Coronary artery (tissue), 2 donors: ENCODE measurements at regions not wholly inside any gene's neighbourhood (a gene's known extent, or its start where the extent isn't known, plus 50 kb on each side); places are given as distances from the start of the nearest gene placed in this dataset.

ENCODE experiments used
- DNase-seq: peaks from one replicate; pipeline ENCODE4 v3.0.0-alpha.2; 2017; ENCODE audit warnings: low spot score
- H3K27ac ChIP-seq, 2 donors: fragments of 200-600 bp; sonication (generic); one replicate each; pipeline ENCODE4 v1.5.1; 2016 to 2019
- H3K4me3 ChIP-seq: fragments of 200-600 bp; sonication (generic); 2 replicates; pipeline ENCODE4 v1.5.1; 2016; ENCODE audit warnings: mild to moderate bottlenecking, moderate library complexity
- TF ChIP-seq, protein P1 (sequence below): fragments of 200-600 bp; sonication (generic); IDR thresholded peaks from one replicate; pipeline ENCODE4 v1.5.1; 2019; ENCODE audit warnings: antibody characterized with exemption

DNA sequence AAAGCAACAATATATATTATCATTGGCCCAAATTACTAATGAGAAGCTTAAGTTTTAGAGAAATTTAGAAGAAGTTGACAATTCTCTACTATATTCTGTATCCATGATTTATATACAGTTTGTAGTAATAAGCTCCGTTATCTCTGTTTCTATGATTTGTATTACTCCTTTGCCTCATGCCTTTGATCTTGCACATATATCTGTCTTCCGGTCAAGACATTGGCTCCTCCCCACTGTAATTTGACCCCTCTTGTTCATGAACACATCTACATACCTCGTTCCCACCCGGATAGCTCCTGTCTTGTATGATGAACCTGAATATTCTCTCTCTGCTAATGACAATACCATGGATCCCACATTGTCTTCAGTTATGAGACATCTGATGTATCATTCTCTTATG lies 581.0 kb upstream of the RGS18 start:
- TF ChIP-seq, protein P1, sequence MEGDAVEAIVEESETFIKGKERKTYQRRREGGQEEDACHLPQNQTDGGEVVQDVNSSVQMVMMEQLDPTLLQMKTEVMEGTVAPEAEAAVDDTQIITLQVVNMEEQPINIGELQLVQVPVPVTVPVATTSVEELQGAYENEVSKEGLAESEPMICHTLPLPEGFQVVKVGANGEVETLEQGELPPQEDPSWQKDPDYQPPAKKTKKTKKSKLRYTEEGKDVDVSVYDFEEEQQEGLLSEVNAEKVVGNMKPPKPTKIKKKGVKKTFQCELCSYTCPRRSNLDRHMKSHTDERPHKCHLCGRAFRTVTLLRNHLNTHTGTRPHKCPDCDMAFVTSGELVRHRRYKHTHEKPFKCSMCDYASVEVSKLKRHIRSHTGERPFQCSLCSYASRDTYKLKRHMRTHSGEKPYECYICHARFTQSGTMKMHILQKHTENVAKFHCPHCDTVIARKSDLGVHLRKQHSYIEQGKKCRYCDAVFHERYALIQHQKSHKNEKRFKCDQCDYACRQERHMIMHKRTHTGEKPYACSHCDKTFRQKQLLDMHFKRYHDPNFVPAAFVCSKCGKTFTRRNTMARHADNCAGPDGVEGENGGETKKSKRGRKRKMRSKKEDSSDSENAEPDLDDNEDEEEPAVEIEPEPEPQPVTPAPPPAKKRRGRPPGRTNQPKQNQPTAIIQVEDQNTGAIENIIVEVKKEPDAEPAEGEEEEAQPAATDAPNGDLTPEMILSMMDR: no peak
- Histone ChIP-seq H3K4me3 (no peak overlapping the region), H3K27ac (no peak overlapping the region)
- no peak for DNase-seq

DNA sequence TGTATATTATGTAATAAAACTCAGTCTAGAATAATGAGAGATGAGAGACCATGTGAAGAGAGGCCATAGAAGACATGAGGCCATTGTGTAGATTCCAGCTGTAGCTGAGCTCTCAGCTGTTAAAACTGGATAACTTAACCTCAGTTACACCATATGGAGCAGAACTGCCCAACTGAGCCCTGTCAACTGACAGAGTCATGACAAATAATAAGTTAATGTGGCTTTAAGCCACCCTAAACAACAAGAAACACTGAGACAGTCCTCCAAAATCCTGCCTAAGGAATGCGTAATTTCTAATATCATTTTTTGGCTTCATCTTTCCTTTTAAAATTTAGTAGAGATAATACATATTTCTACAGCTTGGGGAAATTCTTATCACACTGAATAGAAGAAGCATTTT lies 580.0 kb upstream of the RGS18 start:
- DNase-seq: no peak
- Histone ChIP-seq H3K4me3 (peak overlapping the region; percentile 10), H3K27ac (peak overlapping the region in 1 of 2 donors; percentile 17)
- TF ChIP-seq, protein P1: no peak

DNA sequence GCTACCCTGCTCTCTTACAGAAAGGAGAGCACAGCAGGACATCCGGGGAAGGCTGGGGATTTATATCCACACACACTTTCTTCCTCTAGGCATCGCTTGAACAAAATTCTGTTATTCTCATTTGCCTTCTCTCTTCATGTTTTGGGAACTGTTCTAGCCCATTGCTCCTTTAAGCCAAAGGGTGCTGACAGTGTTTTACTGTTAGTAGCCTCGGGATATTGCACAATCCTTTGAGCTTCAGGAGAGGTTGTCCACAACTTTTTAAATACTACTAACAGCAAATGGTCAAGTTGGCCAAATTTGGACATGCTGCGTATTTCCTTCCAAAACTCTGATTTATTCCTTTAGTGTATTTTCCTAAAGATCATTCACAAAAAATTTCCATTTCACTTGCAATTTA lies 579.2 kb upstream of the RGS18 start:
- H3K4me3 ChIP-seq: peak overlapping the region; percentile 10
- H3K27ac ChIP-seq: no peak overlapping the region
- TF ChIP-seq, protein P1: no peak
- no peak for DNase-seq

DNA sequence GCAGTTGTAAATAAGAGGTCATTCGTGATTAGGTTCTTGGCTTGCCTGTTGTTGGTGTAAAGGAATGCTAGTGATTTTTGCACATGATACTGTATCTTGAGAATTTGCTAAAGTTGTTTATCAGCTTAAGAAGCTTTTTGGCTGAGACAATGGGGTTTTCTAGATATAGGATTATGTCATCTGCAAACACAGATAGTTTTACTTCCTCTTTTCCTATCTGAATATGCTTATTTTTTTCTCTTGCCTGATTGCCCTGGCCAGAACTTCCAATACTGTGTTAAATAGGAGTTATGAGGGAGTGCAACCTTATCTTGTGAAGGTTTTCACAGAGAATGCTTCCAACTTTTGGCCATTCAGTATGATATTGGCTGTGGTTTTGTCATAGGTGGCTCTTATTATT lies 576.1 kb upstream of the RGS18 start:
- TF ChIP-seq, protein P1: no peak
- H3K4me3 ChIP-seq: no peak overlapping the region

DNA sequence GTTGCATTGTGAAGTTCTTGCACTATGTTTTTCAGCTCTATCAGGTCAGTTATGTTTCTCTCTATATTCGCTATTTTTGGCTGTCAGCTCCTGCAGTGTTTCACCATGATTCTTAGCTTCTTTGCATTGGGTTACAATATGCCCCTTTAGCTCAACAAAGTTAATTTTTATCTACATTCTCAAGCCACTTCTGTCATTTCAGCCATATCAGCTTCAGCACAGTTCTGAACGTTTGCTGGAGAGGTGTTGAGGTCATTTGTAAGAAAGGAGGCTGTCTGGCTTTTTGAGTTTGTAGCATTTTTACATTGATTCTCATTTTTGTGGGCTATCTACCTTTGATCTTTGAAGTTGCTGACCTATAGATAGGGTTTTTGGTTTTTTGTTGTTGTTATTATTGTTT lies 573.2 kb upstream of the RGS18 start:
- Histone ChIP-seq H3K27ac (no peak overlapping the region), H3K4me3 (no peak overlapping the region)
- no peak for DNase-seq
- TF ChIP-seq, protein P1: no peak

More for the DNA sequence above, 576.1 kb upstream of the RGS18 start:
- H3K27ac ChIP-seq: no peak overlapping the region
- no peak for DNase-seq

DNA sequence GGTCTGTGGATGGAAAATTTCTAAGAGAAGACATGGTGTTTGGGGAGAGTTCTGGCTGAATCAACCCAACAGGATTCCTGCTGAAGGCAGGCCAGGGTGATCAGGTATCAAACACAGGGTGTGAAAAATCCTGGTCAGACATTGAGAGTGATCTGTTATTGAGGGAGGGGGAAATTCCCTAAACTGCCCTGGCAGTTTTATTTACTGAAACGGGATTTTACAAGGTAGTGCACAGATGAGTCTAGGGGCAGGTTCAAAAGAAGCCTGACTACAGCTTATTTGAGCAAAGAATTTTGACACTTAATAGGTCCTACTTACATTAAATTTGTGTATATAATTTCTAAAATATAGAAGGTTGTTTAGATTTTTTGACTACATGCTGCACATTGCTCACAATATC lies 569.4 kb upstream of the RGS18 start:
- Histone ChIP-seq H3K27ac (no peak overlapping the region), H3K4me3 (no peak overlapping the region)
- no peak for DNase-seq
- TF ChIP-seq, protein P1: no peak

DNA sequence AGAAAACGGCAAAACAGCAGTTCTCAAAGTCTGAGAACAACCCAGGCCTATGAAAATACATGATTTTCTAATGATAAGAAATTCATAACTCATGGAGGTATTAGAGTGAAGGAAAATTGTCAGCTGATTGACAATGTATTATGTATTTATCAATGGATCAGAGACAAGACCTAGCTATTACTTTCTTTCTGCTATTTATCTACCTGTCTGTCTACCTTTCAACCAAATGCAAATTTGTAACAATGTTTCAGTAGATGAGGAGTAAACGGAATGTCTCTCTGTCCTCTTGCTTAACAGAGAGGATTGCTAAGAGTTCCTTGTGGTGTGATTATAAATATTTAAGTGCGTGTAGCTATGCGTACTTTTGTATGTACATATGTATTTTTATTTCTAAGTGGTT lies 568.7 kb upstream of the RGS18 start:
- DNase-seq: no peak
- H3K27ac ChIP-seq: no peak overlapping the region
- H3K4me3 ChIP-seq: no peak overlapping the region
- TF ChIP-seq, protein P1: no peak
